ENCODE measurements at regions not wholly inside any gene's neighbourhood (a gene's known extent, or its start where the extent isn't known, plus 50 kb on each side); places are given as distances from the start of the nearest gene placed in this dataset.

- TF ChIP-seq, protein P1, sequence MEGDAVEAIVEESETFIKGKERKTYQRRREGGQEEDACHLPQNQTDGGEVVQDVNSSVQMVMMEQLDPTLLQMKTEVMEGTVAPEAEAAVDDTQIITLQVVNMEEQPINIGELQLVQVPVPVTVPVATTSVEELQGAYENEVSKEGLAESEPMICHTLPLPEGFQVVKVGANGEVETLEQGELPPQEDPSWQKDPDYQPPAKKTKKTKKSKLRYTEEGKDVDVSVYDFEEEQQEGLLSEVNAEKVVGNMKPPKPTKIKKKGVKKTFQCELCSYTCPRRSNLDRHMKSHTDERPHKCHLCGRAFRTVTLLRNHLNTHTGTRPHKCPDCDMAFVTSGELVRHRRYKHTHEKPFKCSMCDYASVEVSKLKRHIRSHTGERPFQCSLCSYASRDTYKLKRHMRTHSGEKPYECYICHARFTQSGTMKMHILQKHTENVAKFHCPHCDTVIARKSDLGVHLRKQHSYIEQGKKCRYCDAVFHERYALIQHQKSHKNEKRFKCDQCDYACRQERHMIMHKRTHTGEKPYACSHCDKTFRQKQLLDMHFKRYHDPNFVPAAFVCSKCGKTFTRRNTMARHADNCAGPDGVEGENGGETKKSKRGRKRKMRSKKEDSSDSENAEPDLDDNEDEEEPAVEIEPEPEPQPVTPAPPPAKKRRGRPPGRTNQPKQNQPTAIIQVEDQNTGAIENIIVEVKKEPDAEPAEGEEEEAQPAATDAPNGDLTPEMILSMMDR (IDR thresholded peaks at IDR 0.05) = no peak
- no peak for TF ChIP-seq POLR2A (IDR thresholded peaks at IDR 0.05)
Observed at GRCh38 chr11:113546757-113547507, 71.7 kb upstream of the DRD2 start.
